SK-N-SH treated with all-trans-retinoic acid at 6 μM for 48 hours (cell line): ENCODE measurements at regions not wholly inside any gene's neighbourhood (a gene's known extent, or its start where the extent isn't known, plus 50 kb on each side); places are given as distances from the start of the nearest gene placed in this dataset.

Experiments used
- ATAC-seq: fragments of 200-7000 bp; cut with Tn5 transposase; 3 replicates; pipeline ENCODE4 v1.9.1; 2020; ENCODE audit warnings: mild to moderate bottlenecking, moderate library complexity
- ARNTL ChIP-seq: fragments of 450-650 bp; formaldehyde crosslinking; IDR thresholded peaks from 2 replicates; pipeline ENCODE4 v1.5.0; 2020; ENCODE audit warnings: low read depth, mild to moderate bottlenecking, moderate library complexity, borderline replicate concordance
- BACH2 ChIP-seq: fragments of 250-450 bp; sonication (Bioruptor Pico); IDR thresholded peaks from 2 replicates; pipeline ENCODE4 v1.9.0; 2021; ENCODE audit warnings: mild to moderate bottlenecking, borderline replicate concordance
- CREB5 ChIP-seq: fragments of 250-450 bp; sonication (Bioruptor Pico); IDR thresholded peaks from 2 replicates; pipeline ENCODE4 v1.5.1; 2020; ENCODE audit warnings: low read depth, mild to moderate bottlenecking, moderate library complexity
- CSDC2 ChIP-seq: fragments of 250-450 bp; sonication (Bioruptor Pico); IDR thresholded peaks from 2 replicates; pipeline ENCODE4 v1.5.0; 2020; ENCODE audit warnings: mild to moderate bottlenecking, moderate library complexity
- CSRNP3 ChIP-seq: fragments of 250-450 bp; sonication (Bioruptor Pico); IDR thresholded peaks from 2 replicates; pipeline ENCODE4 v1.5.1; 2021; ENCODE audit warnings: mild to moderate bottlenecking, moderate library complexity
- ESRRG ChIP-seq: fragments of 250-450 bp; sonication (Bioruptor Pico); IDR thresholded peaks from 2 replicates; pipeline ENCODE4 v1.6.1; 2021; ENCODE audit warnings: mild to moderate bottlenecking
- GLIS3 ChIP-seq: fragments of 250-450 bp; sonication (Bioruptor Pico); IDR thresholded peaks from 2 replicates; pipeline ENCODE4 v1.5.0; 2020; ENCODE audit warnings: mild to moderate bottlenecking, moderate library complexity
- ISL1 ChIP-seq: fragments of 250-450 bp; sonication (Bioruptor Pico); IDR thresholded peaks from 2 replicates; pipeline ENCODE4 v2.1.2; 2022; ENCODE audit warnings: mild to moderate bottlenecking, moderate library complexity
- OSR1 ChIP-seq: fragments of 250-450 bp; sonication (Bioruptor Pico); IDR thresholded peaks from 2 replicates; pipeline ENCODE4 v1.8.0; 2022; ENCODE audit warnings: moderate library complexity, mild to moderate bottlenecking, inconsistent platforms
- PATZ1 ChIP-seq: fragments of 250-450 bp; sonication (Bioruptor Pico); IDR thresholded peaks from 2 replicates; pipeline ENCODE4 v1.8.0; 2020; ENCODE audit warnings: mild to moderate bottlenecking, moderate library complexity, borderline replicate concordance
- POU6F1 ChIP-seq: fragments of 250-450 bp; sonication (Bioruptor Pico); IDR thresholded peaks from 2 replicates; pipeline ENCODE4 v1.8.0; 2021; ENCODE audit warnings: low read depth, mild to moderate bottlenecking, moderate library complexity, borderline replicate concordance
- PPARA ChIP-seq: fragments of 250-450 bp; sonication (Bioruptor Pico); IDR thresholded peaks from 2 replicates; pipeline ENCODE4 v1.5.0; 2020; ENCODE audit warnings: mild to moderate bottlenecking, borderline replicate concordance
- RARB ChIP-seq: fragments of 250-450 bp; sonication (Bioruptor Pico); IDR thresholded peaks from 2 replicates; pipeline ENCODE4 v1.8.0; 2021; ENCODE audit warnings: mild to moderate bottlenecking, moderate library complexity
- SNAI2 ChIP-seq: fragments of 250-450 bp; sonication (Bioruptor Pico); IDR thresholded peaks from 2 replicates; pipeline ENCODE4 v1.5.0; 2020; ENCODE audit warnings: mild to moderate bottlenecking, moderate library complexity
- TCF4 ChIP-seq: fragments of 250-450 bp; sonication (Bioruptor Pico); IDR thresholded peaks from 2 replicates; pipeline ENCODE4 v1.8.0; 2021; ENCODE audit warnings: mild to moderate bottlenecking, moderate library complexity, borderline replicate concordance
- TOX ChIP-seq: fragments of 250-450 bp; sonication (Bioruptor Pico); IDR thresholded peaks from 2 replicates; pipeline ENCODE4 v1.8.0; 2021; ENCODE audit warnings: mild to moderate bottlenecking, moderate library complexity, borderline replicate concordance
- ZFP30 ChIP-seq: fragments of 450-650 bp; formaldehyde crosslinking; IDR thresholded peaks from 2 replicates; pipeline ENCODE4 v1.5.0; 2022; ENCODE audit warnings: mild to moderate bottlenecking, moderate library complexity
- ZNF565 ChIP-seq: fragments of 450-650 bp; formaldehyde crosslinking; conservative IDR thresholded peaks from 2 replicates; pipeline ENCODE4 v1.5.0; 2020; ENCODE audit warnings: low read depth, mild to moderate bottlenecking, moderate library complexity
- ZNF70 ChIP-seq: fragments of 450-650 bp; formaldehyde crosslinking; IDR thresholded peaks from 2 replicates; pipeline ENCODE4 v1.5.0; 2020; ENCODE audit warnings: mild to moderate bottlenecking, moderate library complexity
- ZNF8 ChIP-seq: fragments of 450-650 bp; formaldehyde crosslinking; IDR thresholded peaks from 2 replicates; pipeline ENCODE4 v1.5.0; 2020; ENCODE audit warnings: mild to moderate bottlenecking, moderate library complexity

- TF ChIP-seq GLIS3 (CRISPR knock-in tag) = no peak
- no peak for TF ChIP-seq ZNF8 (CRISPR knock-in tag)
- ATAC-seq = no peak
Measured at GRCh38 chr13:21823416-21823815, 152.5 kb downstream of the FGF9 start.

- TF ChIP-seq RARB (CRISPR knock-in tag) = no peak
- no peak for TF ChIP-seq POU6F1 (CRISPR knock-in tag)
- TF ChIP-seq CSRNP3 (CRISPR knock-in tag) = no peak
- no peak for TF ChIP-seq ARNTL
- TF ChIP-seq ZNF8 (CRISPR knock-in tag) = no peak
- TF ChIP-seq ZNF70 (CRISPR knock-in tag) = no peak
- TF ChIP-seq PPARA (CRISPR knock-in tag) = no peak
- no peak for TF ChIP-seq PATZ1 (CRISPR knock-in tag)
- TF ChIP-seq GLIS3 (CRISPR knock-in tag) = no peak
- TF ChIP-seq ZNF565 = no peak
- TF ChIP-seq ISL1 (CRISPR knock-in tag) = no peak
- TF ChIP-seq ESRRG (CRISPR knock-in tag) = no peak
- no peak for TF ChIP-seq TOX
- TF ChIP-seq ZFP30 (CRISPR knock-in tag) = no peak
- TF ChIP-seq SNAI2 (CRISPR knock-in tag) = no peak
- TF ChIP-seq CREB5 (CRISPR knock-in tag) = no peak
- no peak for TF ChIP-seq CSDC2 (CRISPR knock-in tag)
- no peak for TF ChIP-seq TCF4 (CRISPR knock-in tag)
- ATAC-seq = no peak
Measured at GRCh38 chr13:21823949-21824348, 153.1 kb downstream of the FGF9 start.

GRCh38 chr13:21825186-21825585, 154.3 kb downstream of the FGF9 start:
- TF ChIP-seq TOX = no peak
- TF ChIP-seq CSDC2 (CRISPR knock-in tag) = no peak
- TF ChIP-seq BACH2 = no peak
- no peak for TF ChIP-seq RARB (CRISPR knock-in tag)
- TF ChIP-seq TCF4 (CRISPR knock-in tag) = no peak
- no peak for TF ChIP-seq SNAI2 (CRISPR knock-in tag)
- TF ChIP-seq ARNTL = no peak
- no peak for TF ChIP-seq PPARA (CRISPR knock-in tag)
- TF ChIP-seq ZFP30 (CRISPR knock-in tag) = no peak
- no peak for TF ChIP-seq ZNF8 (CRISPR knock-in tag)
- no peak for ATAC-seq

- no peak for TF ChIP-seq PATZ1 (CRISPR knock-in tag)
- TF ChIP-seq BACH2 = no peak
- TF ChIP-seq OSR1 (CRISPR knock-in tag) = no peak
- no peak for TF ChIP-seq PPARA (CRISPR knock-in tag)
- TF ChIP-seq, all 23 proteins: peak for 0
- ATAC-seq = no peak
Measured at GRCh38 chr13:21825801-21826200, 154.9 kb downstream of the FGF9 start.
